ENCODE measurements at regions not wholly inside any gene's neighbourhood (a gene's known extent, or its start where the extent isn't known, plus 50 kb on each side); places are given as distances from the start of the nearest gene placed in this dataset.
A peak's percentile ranks its signal among the peaks of the same experiment; 100 is the strongest.

- ChIA-PET CTCF (no interaction called here), POLR2A (no interaction called here)
- Histone ChIP-seq H3K27ac (ENCODE audit: low read depth, low read length) (no peak overlapping the region), H3K4me1 (ENCODE audit: insufficient read depth, low read length) (no peaks in the 10 kb centered on the region), H3K27me3 (ENCODE audit: insufficient read depth, low read length, poor library complexity, severe bottlenecking) (no peaks in the 10 kb centered on the region), H3K9me3 (ENCODE audit: low read length) (no peaks in the 10 kb centered on the region), H3K36me3 (ENCODE audit: insufficient read depth, low read length) (no peaks in the 10 kb centered on the region), H3K4me3 (ENCODE audit: low read length) (no peak overlapping the region)
- peaks cover 0 to under 1% (median 0%) of the 10 kb centered on the region in 5 donors for H3K9me3 Mint-ChIP-seq
- H3K4me1 Mint-ChIP-seq = no peaks in the 10 kb centered on the region
- H3K27ac Mint-ChIP-seq = no peak overlapping the region
- DNase-seq = no peak
- H3K4me3 Mint-ChIP-seq = no peak overlapping the region
- H3K36me3 Mint-ChIP-seq = no peaks in the 10 kb centered on the region
- peaks cover under 1 to 5% of the 10 kb centered on the region in 2 donors for H3K27me3 Mint-ChIP-seq
These were observed 87.7 kb downstream of the TFAP2C start for GRCh38 chr20:56716806-56717205.

- Histone ChIP-seq H3K4me3 (ENCODE audit: low read length) (no peak overlapping the region), H3K36me3 (ENCODE audit: insufficient read depth, low read length) (no peaks in the 10 kb centered on the region), H3K4me1 (ENCODE audit: insufficient read depth, low read length) (no peaks in the 10 kb centered on the region), H3K27ac (ENCODE audit: low read depth, low read length) (no peak overlapping the region), H3K27me3 (ENCODE audit: insufficient read depth, low read length, poor library complexity, severe bottlenecking) (no peaks in the 10 kb centered on the region), H3K9me3 (ENCODE audit: low read length) (no peaks in the 10 kb centered on the region)
- Mint-ChIP-seq H3K9me3 (no peaks in the 10 kb centered on the region), H3K4me3 (no peak overlapping the region), H3K27me3 (peaks cover 0 to 5% of the 10 kb centered on the region in 2 donors), H3K27ac (no peak overlapping the region), H3K4me1 (no peaks in the 10 kb centered on the region), H3K36me3 (no peaks in the 10 kb centered on the region)
- POLR2A ChIA-PET = no interaction called here
- no peak for DNase-seq
- CTCF ChIA-PET = no interaction called here
These were observed 89.7 kb downstream of the TFAP2C start for GRCh38 chr20:56718816-56719215.

GRCh38 chr20:56720620-56721213, 91.6 kb downstream of the TFAP2C start:
- Mint-ChIP-seq H3K9me3 (no peaks in the 10 kb centered on the region), H3K4me3 (no peak overlapping the region), H3K27ac (no peak overlapping the region), H3K36me3 (no peaks in the 10 kb centered on the region), H3K27me3 (peaks cover 0 to under 1% of the 10 kb centered on the region in 2 donors), H3K4me1 (no peaks in the 10 kb centered on the region)
- ChIA-PET POLR2A (no interaction called here), CTCF (no interaction called here)
- Histone ChIP-seq H3K4me1 (ENCODE audit: insufficient read depth, low read length) (no peaks in the 10 kb centered on the region), H3K9me3 (ENCODE audit: low read length) (no peaks in the 10 kb centered on the region), H3K27me3 (ENCODE audit: insufficient read depth, low read length, poor library complexity, severe bottlenecking) (no peaks in the 10 kb centered on the region), H3K36me3 (ENCODE audit: insufficient read depth, low read length) (no peaks in the 10 kb centered on the region), H3K27ac (ENCODE audit: low read depth, low read length) (no peak overlapping the region), H3K4me3 (ENCODE audit: low read length) (no peak overlapping the region)
- no peak for DNase-seq

GRCh38 chr20:56722042-56722441, 92.9 kb downstream of the TFAP2C start:
- no peak overlapping the region for H3K4me3 Mint-ChIP-seq
- ChIA-PET CTCF (no interaction called here), POLR2A (no interaction called here)

GRCh38 chr20:56723331-56723730, 94.2 kb downstream of the TFAP2C start:
- no peaks in the 10 kb centered on the region for H3K4me1 Mint-ChIP-seq
- H3K27me3 ChIP-seq (ENCODE audit: insufficient read depth, low read length, poor library complexity, severe bottlenecking) = no peaks in the 10 kb centered on the region
- no peak for DNase-seq
- H3K9me3 ChIP-seq (ENCODE audit: low read length) = no peaks in the 10 kb centered on the region
- H3K27ac ChIP-seq (ENCODE audit: low read depth, low read length) = no peak overlapping the region
- H3K36me3 Mint-ChIP-seq = no peaks in the 10 kb centered on the region
- no peak overlapping the region for H3K27ac Mint-ChIP-seq
- H3K4me3 ChIP-seq (ENCODE audit: low read length) = no peak overlapping the region
- H3K27me3 Mint-ChIP-seq = peaks cover 0 to 2% of the 10 kb centered on the region in 2 donors
- ChIA-PET POLR2A (no interaction called here), CTCF (no interaction called here)
- H3K4me3 Mint-ChIP-seq = no peak overlapping the region
- H3K4me1 ChIP-seq (ENCODE audit: insufficient read depth, low read length) = no peaks in the 10 kb centered on the region
- no peaks in the 10 kb centered on the region for H3K36me3 ChIP-seq (ENCODE audit: insufficient read depth, low read length)
- no peaks in the 10 kb centered on the region for H3K9me3 Mint-ChIP-seq

More at GRCh38 chr20:56722042-56722441, 92.9 kb downstream of the TFAP2C start:
- no peak for DNase-seq
- H3K4me1 Mint-ChIP-seq = no peaks in the 10 kb centered on the region
- H3K27me3 Mint-ChIP-seq = no peaks in the 10 kb centered on the region
- no peak overlapping the region for H3K4me3 ChIP-seq (ENCODE audit: low read length)
- H3K36me3 Mint-ChIP-seq = no peaks in the 10 kb centered on the region
- H3K27ac ChIP-seq (ENCODE audit: low read depth, low read length) = no peak overlapping the region
- no peaks in the 10 kb centered on the region for H3K4me1 ChIP-seq (ENCODE audit: insufficient read depth, low read length)
- H3K27me3 ChIP-seq (ENCODE audit: insufficient read depth, low read length, poor library complexity, severe bottlenecking) = no peaks in the 10 kb centered on the region
- H3K27ac Mint-ChIP-seq = peak overlapping the region in 1 of 8 donors; percentile 10
- no peaks in the 10 kb centered on the region for H3K9me3 ChIP-seq (ENCODE audit: low read length)
- no peaks in the 10 kb centered on the region for H3K36me3 ChIP-seq (ENCODE audit: insufficient read depth, low read length)
- H3K9me3 Mint-ChIP-seq = no peaks in the 10 kb centered on the region

- H3K4me3 ChIP-seq (ENCODE audit: low read length) = no peak overlapping the region
- no peak overlapping the region for H3K27ac Mint-ChIP-seq
- no peaks in the 10 kb centered on the region for H3K36me3 Mint-ChIP-seq
- CTCF ChIA-PET = no interaction called here
- H3K36me3 ChIP-seq (ENCODE audit: insufficient read depth, low read length) = no peaks in the 10 kb centered on the region
- H3K4me3 Mint-ChIP-seq = no peak overlapping the region
- H3K27ac ChIP-seq (ENCODE audit: low read depth, low read length) = no peak overlapping the region
- DNase-seq = no peak
- no peaks in the 10 kb centered on the region for H3K27me3 ChIP-seq (ENCODE audit: insufficient read depth, low read length, poor library complexity, severe bottlenecking)
- no peaks in the 10 kb centered on the region for H3K9me3 Mint-ChIP-seq
- H3K9me3 ChIP-seq (ENCODE audit: low read length) = no peaks in the 10 kb centered on the region
- H3K4me1 ChIP-seq (ENCODE audit: insufficient read depth, low read length) = no peaks in the 10 kb centered on the region
- no peaks in the 10 kb centered on the region for H3K4me1 Mint-ChIP-seq
- H3K27me3 Mint-ChIP-seq = peaks cover 0 to 2% of the 10 kb centered on the region in 2 donors
- POLR2A ChIA-PET = no interaction called here
These were observed 95.2 kb downstream of the TFAP2C start for GRCh38 chr20:56724241-56724757.

- H3K4me3 ChIP-seq (ENCODE audit: low read length) = no peak overlapping the region
- ChIA-PET CTCF (no interaction called here), POLR2A (no interaction called here)
- no peaks in the 10 kb centered on the region for H3K27me3 ChIP-seq (ENCODE audit: insufficient read depth, low read length, poor library complexity, severe bottlenecking)
- Mint-ChIP-seq H3K27me3 (peaks cover 1 to 2% of the 10 kb centered on the region in 2 donors), H3K4me3 (no peak overlapping the region), H3K9me3 (no peaks in the 10 kb centered on the region), H3K4me1 (no peaks in the 10 kb centered on the region), H3K27ac (no peak overlapping the region), H3K36me3 (no peaks in the 10 kb centered on the region)
- H3K9me3 ChIP-seq (ENCODE audit: low read length) = no peaks in the 10 kb centered on the region
- no peak for DNase-seq
- H3K27ac ChIP-seq (ENCODE audit: low read depth, low read length) = no peak overlapping the region
- H3K4me1 ChIP-seq (ENCODE audit: insufficient read depth, low read length) = no peaks in the 10 kb centered on the region
- no peaks in the 10 kb centered on the region for H3K36me3 ChIP-seq (ENCODE audit: insufficient read depth, low read length)
These were observed 100.9 kb downstream of the TFAP2C start for GRCh38 chr20:56730003-56730402.

- H3K4me1 Mint-ChIP-seq = no peaks in the 10 kb centered on the region
- POLR2A ChIA-PET = no interaction called here
- CTCF ChIA-PET = no interaction called here
These were observed 101.9 kb downstream of the TFAP2C start for GRCh38 chr20:56730996-56731395.

More at GRCh38 chr20:56730996-56731395, 101.9 kb downstream of the TFAP2C start:
- Mint-ChIP-seq H3K27ac (no peak overlapping the region), H3K4me3 (no peak overlapping the region), H3K9me3 (no peaks in the 10 kb centered on the region), H3K36me3 (no peaks in the 10 kb centered on the region), H3K27me3 (peaks cover 7 to 10% of the 10 kb centered on the region in 2 donors)
- DNase-seq = no peak
- Histone ChIP-seq H3K36me3 (ENCODE audit: insufficient read depth, low read length) (no peaks in the 10 kb centered on the region), H3K4me1 (ENCODE audit: insufficient read depth, low read length) (no peaks in the 10 kb centered on the region), H3K27me3 (ENCODE audit: insufficient read depth, low read length, poor library complexity, severe bottlenecking) (no peaks in the 10 kb centered on the region), H3K4me3 (ENCODE audit: low read length) (no peak overlapping the region), H3K27ac (ENCODE audit: low read depth, low read length) (no peak overlapping the region), H3K9me3 (ENCODE audit: low read length) (no peaks in the 10 kb centered on the region)

All from CD8-positive, alpha-beta memory T cell (primary cell).